Amniotic epithelial cell (primary cell): ENCODE measurements at regions not wholly inside any gene's neighbourhood (a gene's known extent, or its start where the extent isn't known, plus 50 kb on each side); places are given as distances from the start of the nearest gene placed in this dataset.

Experiments used
- DNase-seq: peaks from one replicate; pipeline ENCODE4 v3.0.0-alpha.2; 2010; ENCODE audit warnings: low read depth

GRCh38 chr13:40170091-40170490, 496.4 kb downstream of the FOXO1 start:
- no peak for DNase-seq

- no peak for DNase-seq
Measured at GRCh38 chr13:40170982-40171381, 495.5 kb downstream of the FOXO1 start.

- DNase-seq = peak; percentile 61
Measured at GRCh38 chr13:40171566-40171965, 494.9 kb downstream of the FOXO1 start.

GRCh38 chr13:40172149-40172591, 494.3 kb downstream of the FOXO1 start:
- no peak for DNase-seq

GRCh38 chr13:40172878-40173277, 493.6 kb downstream of the FOXO1 start:
- DNase-seq = no peak

- DNase-seq = peak; percentile 87
Measured at GRCh38 chr13:40175639-40176038, 490.8 kb downstream of the FOXO1 start.

GRCh38 chr13:40176242-40176641, 490.2 kb downstream of the FOXO1 start:
- DNase-seq = no peak

GRCh38 chr13:40178130-40178529, 488.3 kb downstream of the FOXO1 start:
- DNase-seq = no peak

GRCh38 chr13:40179445-40180281, 486.8 kb downstream of the FOXO1 start:
- no peak for DNase-seq

GRCh38 chr13:40180776-40181175, 485.7 kb downstream of the FOXO1 start:
- DNase-seq = no peak

- peak; percentile 99 for DNase-seq
Measured at GRCh38 chr13:40181203-40181845, 485.1 kb downstream of the FOXO1 start.

GRCh38 chr13:40182591-40182990, 483.9 kb downstream of the FOXO1 start:
- peak; percentile 70 for DNase-seq

- no peak for DNase-seq
Measured at GRCh38 chr13:40185414-40185813, 481.0 kb downstream of the FOXO1 start.

GRCh38 chr13:40186041-40186440, 480.4 kb downstream of the FOXO1 start:
- DNase-seq = no peak

GRCh38 chr13:40186626-40187323, 479.7 kb downstream of the FOXO1 start:
- DNase-seq = no peak

- no peak for DNase-seq
Measured at GRCh38 chr13:40187324-40187795, 479.1 kb downstream of the FOXO1 start.

- no peak for DNase-seq
Measured at GRCh38 chr13:40187841-40188591, 478.4 kb downstream of the FOXO1 start.

- DNase-seq = no peak
Measured at GRCh38 chr13:40189426-40189825, 477.0 kb downstream of the FOXO1 start.

GRCh38 chr13:40189898-40190630, 476.4 kb downstream of the FOXO1 start:
- DNase-seq = peak; percentile 67

- peak; percentile 99 for DNase-seq
Measured at GRCh38 chr13:40190641-40191100, 475.8 kb downstream of the FOXO1 start.
